Body of pancreas (tissue), 4 donors: ENCODE measurements at regions not wholly inside any gene's neighbourhood (a gene's known extent, or its start where the extent isn't known, plus 50 kb on each side); places are given as distances from the start of the nearest gene placed in this dataset.

Experiments
- ATAC-seq: fragments of 150-250 bp; one replicate; pipeline ENCODE4 v1.9.1; 2016
- DNase-seq, 4 donors: peaks; one replicate each; pipeline ENCODE4 v3.0.0-alpha.2; 2019
- H3K27ac ChIP-seq, 4 donors: fragments of 200-600 bp; sonication (generic); 1 replicate in 3 of 4; 2 replicates in 1 of 4; pipeline versions ENCODE4 v1.5.1 to v1.6.1; 2016 to 2019; ENCODE audit warnings: mild to moderate bottlenecking in 1 of 4, mixed read lengths in 1 of 4, moderate library complexity in 1 of 4
- H3K27me3 ChIP-seq, 2 donors: fragments of 200-600 bp; sonication (generic); one replicate each; pipeline ENCODE4 v1.6.0; 2016; ENCODE audit warnings: mild to moderate bottlenecking in 1 of 2
- H3K36me3 ChIP-seq, 2 donors: fragments of 200-600 bp; sonication (generic); replicated peaks in 1 of 2; 2 replicates each; pipeline ENCODE4 v1.5.1; 2016; ENCODE audit warnings: low read depth in 2 of 2; ENCODE audit not compliant: insufficient read depth in 1 of 2
- H3K4me1 ChIP-seq: fragments of 200-600 bp; sonication (generic); one replicate; pipeline ENCODE4 v1.6.0; 2016
- H3K4me3 ChIP-seq, 2 donors: fragments of 200-600 bp; sonication (generic); 1 replicate in 1 of 2; 2 replicates in 1 of 2; pipeline ENCODE4 v1.5.1; 2016 to 2019
- H3K9me3 ChIP-seq, 3 donors: fragments of 200-600 bp; sonication (generic); 1 replicate in 2 of 3; 2 replicates in 1 of 3; pipeline ENCODE4 v1.5.1; 2016
- POLR2A ChIP-seq, 3 donors: fragments of 450-650 bp; IDR thresholded peaks; one replicate each; pipeline ENCODE4 v1.6.1; 2016; ENCODE audit warnings: antibody characterized with exemption in 3 of 3, mild to moderate bottlenecking in 2 of 3
- WGBS, 2 donors: methylation state at CpG; one replicate each; pipeline ENCODE4 v1.1.5; 2017; 5-methylcytosine and 5-hydroxymethylcytosine counted together
- intact Hi-C: fragments of 100-400 bp; cut with DNase I; formaldehyde crosslinking; loops from one replicate; pipeline ENCODE4 v1.15.1; 2023
- TF ChIP-seq, protein P1 (sequence below), 7 experiments: fragments of 450-650 bp in 4 of 7; fragments of 200-600 bp in 3 of 7; sonication (generic) in 3 of 7; IDR thresholded peaks; one replicate each; pipeline ENCODE4 v1.5.1; 2016 to 2019; ENCODE audit warnings: antibody characterized with exemption in 7 of 7

DNA sequence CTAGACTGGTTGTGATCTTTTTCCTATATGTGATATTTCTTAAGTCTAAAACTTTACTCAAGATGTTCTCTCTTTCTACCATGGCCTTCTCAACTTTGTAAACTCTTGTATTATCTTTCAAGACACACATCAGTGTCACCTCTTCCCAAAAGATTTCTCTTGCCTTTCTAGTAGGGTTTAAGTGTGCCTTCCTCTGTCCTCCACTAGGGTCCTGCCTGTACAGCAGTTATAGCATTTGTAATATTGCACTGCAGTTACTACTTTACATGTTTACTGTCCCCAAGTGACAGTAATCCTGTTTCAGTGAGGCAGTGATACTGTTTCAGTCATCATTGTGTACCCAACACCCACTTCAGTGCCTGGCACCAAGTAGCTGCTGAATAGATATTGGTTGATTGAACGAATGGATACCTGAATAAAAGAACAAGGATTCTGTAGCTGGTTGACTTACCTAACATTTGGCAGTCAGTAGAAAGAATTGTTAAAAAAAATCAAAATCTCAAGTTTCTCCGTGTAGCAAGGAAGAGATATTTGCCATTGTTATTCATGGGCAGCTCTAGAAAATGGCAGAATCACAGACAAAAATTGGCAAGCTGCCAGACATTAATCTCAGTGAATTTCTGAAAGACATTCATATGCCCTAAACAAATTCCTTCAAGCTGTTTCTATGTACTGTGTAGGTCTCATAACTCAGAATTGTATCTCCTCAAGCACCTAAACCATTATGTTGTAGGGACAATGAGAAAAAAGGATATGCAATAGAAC lies 79.4 kb downstream of the RBMXL2 start:
- Histone ChIP-seq H3K9me3 (no peaks in the 10 kb centered on the region), H3K4me1 (no peaks in the 10 kb centered on the region), H3K36me3 (no peaks in the 10 kb centered on the region), H3K27me3 (no peaks in the 10 kb centered on the region), H3K4me3 (no peak overlapping the region), H3K27ac (no peak overlapping the region)
- intact Hi-C loops, result no loop called here
- TF ChIP-seq, protein P1, sequence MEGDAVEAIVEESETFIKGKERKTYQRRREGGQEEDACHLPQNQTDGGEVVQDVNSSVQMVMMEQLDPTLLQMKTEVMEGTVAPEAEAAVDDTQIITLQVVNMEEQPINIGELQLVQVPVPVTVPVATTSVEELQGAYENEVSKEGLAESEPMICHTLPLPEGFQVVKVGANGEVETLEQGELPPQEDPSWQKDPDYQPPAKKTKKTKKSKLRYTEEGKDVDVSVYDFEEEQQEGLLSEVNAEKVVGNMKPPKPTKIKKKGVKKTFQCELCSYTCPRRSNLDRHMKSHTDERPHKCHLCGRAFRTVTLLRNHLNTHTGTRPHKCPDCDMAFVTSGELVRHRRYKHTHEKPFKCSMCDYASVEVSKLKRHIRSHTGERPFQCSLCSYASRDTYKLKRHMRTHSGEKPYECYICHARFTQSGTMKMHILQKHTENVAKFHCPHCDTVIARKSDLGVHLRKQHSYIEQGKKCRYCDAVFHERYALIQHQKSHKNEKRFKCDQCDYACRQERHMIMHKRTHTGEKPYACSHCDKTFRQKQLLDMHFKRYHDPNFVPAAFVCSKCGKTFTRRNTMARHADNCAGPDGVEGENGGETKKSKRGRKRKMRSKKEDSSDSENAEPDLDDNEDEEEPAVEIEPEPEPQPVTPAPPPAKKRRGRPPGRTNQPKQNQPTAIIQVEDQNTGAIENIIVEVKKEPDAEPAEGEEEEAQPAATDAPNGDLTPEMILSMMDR (IDR thresholded peaks at IDR 0.05), result no peak
- TF ChIP-seq POLR2A (IDR thresholded peaks at IDR 0.05), result no peak
- WGBS, 2 donors, result 56 to 61% methylated on average over 2 of the region's 2 CpGs
- ATAC-seq, result no peak
- no peak for DNase-seq

DNA sequence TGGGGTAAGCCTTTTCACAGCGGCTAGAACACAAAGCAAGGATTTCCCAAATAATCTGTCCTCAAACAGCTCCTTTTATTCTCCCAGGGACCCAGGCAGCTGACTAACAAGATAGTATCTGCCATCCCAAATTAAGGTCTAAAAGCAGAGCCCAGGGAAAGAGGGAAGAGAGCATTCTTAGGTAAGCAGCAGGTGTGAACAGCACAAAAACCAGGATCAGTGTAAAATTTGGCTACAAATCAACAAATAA lies 79.9 kb downstream of the RBMXL2 start:
- Histone ChIP-seq H3K4me1 (no peaks in the 10 kb centered on the region), H3K36me3 (no peaks in the 10 kb centered on the region), H3K4me3 (no peak overlapping the region), H3K9me3 (no peaks in the 10 kb centered on the region), H3K27ac (no peak overlapping the region), H3K27me3 (no peaks in the 10 kb centered on the region)
- DNase-seq (no peak), ATAC-seq (no peak)
- TF ChIP-seq, protein P1 (IDR thresholded peaks at IDR 0.05), result no peak
- TF ChIP-seq POLR2A (IDR thresholded peaks at IDR 0.05), result no peak
- intact Hi-C loops, result no loop called here
- 71 to 73% methylated on average over 1 of the region's 1 CpG for WGBS, 2 donors

DNA sequence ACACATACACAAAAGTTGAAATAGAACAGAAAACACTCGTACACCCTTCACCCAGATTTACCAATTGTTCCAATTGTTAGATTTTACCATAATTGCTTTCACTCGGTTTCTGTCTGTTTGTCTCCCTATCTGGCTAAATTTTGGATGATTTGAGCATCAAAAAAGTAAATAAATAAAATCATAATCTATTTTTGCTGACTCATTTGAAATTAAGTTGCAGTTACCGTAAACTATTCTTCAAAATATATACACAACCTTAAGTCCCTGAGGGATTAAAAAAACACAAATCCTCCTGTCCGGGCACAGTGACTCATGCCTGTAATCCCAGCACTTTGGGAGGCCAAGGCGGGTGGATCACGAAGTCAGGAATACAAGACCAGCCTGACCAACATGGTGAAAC lies 81.3 kb upstream of the SYT9 start:
- intact Hi-C loops, result no loop called here
- TF ChIP-seq, protein P1 (IDR thresholded peaks at IDR 0.05), result no peak
- no peak for TF ChIP-seq POLR2A (IDR thresholded peaks at IDR 0.05)
- no peaks in the 10 kb centered on the region for H3K36me3 ChIP-seq
- DNase-seq (no peak), ATAC-seq (no peak)
- WGBS, 2 donors, result 69 to 72% methylated on average over 6 of the region's 6 CpGs
- no peak overlapping the region for H3K4me3 ChIP-seq
- H3K9me3 ChIP-seq, result no peaks in the 10 kb centered on the region
- H3K4me1 ChIP-seq, result no peaks in the 10 kb centered on the region
- no peak overlapping the region for H3K27ac ChIP-seq
- no peaks in the 10 kb centered on the region for H3K27me3 ChIP-seq

DNA sequence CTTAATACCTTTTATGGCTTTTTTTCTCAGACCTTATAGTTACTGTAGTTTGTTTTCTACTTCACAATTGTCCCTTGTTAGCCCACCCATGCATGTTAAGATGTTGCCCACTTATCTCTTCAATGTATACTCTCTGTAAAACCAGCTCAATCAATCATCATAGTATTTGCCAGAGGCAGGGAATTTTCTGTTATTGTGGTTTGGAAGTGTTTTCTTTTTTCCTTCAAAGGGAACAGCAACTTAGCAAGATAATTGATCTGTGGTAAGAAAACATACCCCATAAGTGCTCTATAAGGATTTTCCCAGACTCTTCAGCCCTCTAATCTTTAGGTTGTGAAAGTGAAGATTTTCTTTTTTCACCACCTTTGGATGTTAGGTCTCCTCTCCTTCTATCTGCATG lies 76.7 kb upstream of the SYT9 start:
- Histone ChIP-seq H3K36me3 (no peaks in the 10 kb centered on the region), H3K4me1 (no peaks in the 10 kb centered on the region), H3K27ac (no peak overlapping the region), H3K27me3 (no peaks in the 10 kb centered on the region), H3K4me3 (no peak overlapping the region), H3K9me3 (no peaks in the 10 kb centered on the region)
- ATAC-seq (no peak), DNase-seq (no peak)
- intact Hi-C loops, result no loop called here
- TF ChIP-seq, protein P1 (IDR thresholded peaks at IDR 0.05), result no peak

DNA sequence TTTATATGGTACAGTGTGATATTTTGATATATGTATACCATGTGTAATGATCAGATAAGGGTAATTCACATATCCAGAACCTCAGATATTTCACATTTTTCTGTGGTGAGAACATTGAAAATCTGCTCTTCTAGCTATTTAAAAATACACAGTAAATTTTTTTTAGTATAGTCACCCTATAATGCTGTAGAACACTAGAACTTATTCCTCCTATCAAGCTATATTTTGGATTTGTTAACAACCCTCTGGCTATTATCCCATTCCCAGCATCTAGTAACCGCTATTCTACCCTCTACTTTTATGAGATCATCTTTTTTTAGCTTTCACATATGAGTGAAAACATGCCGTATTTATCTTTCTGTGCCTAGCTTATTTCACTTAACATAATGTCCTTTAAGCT lies 65.5 kb upstream of the SYT9 start:
- WGBS, 2 donors, result 92 to 96% methylated on average over 2 of the region's 2 CpGs
- H3K27me3 ChIP-seq, result no peaks in the 10 kb centered on the region
- no peak overlapping the region for H3K27ac ChIP-seq
- H3K4me1 ChIP-seq, result no peaks in the 10 kb centered on the region
- DNase-seq (no peak), ATAC-seq (no peak)
- H3K9me3 ChIP-seq, result no peaks in the 10 kb centered on the region
- no peak for TF ChIP-seq POLR2A (IDR thresholded peaks at IDR 0.05)
- TF ChIP-seq, protein P1 (IDR thresholded peaks at IDR 0.05), result no peak
- H3K36me3 ChIP-seq, result no peaks in the 10 kb centered on the region
- no peak overlapping the region for H3K4me3 ChIP-seq
- intact Hi-C loops, result no loop called here
